Hepatocyte (in vitro differentiated cells): ENCODE measurements at regions not wholly inside any gene's neighbourhood (a gene's known extent, or its start where the extent isn't known, plus 50 kb on each side); places are given as distances from the start of the nearest gene placed in this dataset.

Experiments used
- DNase-seq: peaks from one replicate; pipeline ENCODE4 v3.0.0-alpha.2; 2016; ENCODE audit warnings: low spot score
- H2AFZ ChIP-seq: fragments of 200-600 bp; sonication (generic); 2 replicates; pipeline ENCODE4 v1.6.0; 2016; ENCODE audit warnings: antibody characterized with exemption, mild to moderate bottlenecking
- H3K27ac ChIP-seq: fragments of 200-600 bp; sonication (generic); 2 replicates; pipeline ENCODE4 v1.5.1; 2016; ENCODE audit warnings: mild to moderate bottlenecking
- H3K27me3 ChIP-seq: fragments of 200-600 bp; sonication (generic); 2 replicates; pipeline ENCODE4 v1.6.1; 2016
- H3K36me3 ChIP-seq: fragments of 200-600 bp; sonication (generic); replicated peaks from 2 replicates; pipeline ENCODE4 v1.5.1; 2016; ENCODE audit warnings: low read depth; ENCODE audit not compliant: insufficient read depth
- H3K4me1 ChIP-seq: fragments of 200-600 bp; sonication (generic); 2 replicates; pipeline ENCODE4 v1.5.1; 2016; ENCODE audit warnings: mild to moderate bottlenecking, moderate library complexity; ENCODE audit not compliant: insufficient read depth
- H3K4me2 ChIP-seq: fragments of 200-600 bp; sonication (generic); 2 replicates; pipeline ENCODE4 v1.6.0; 2016
- H3K4me3 ChIP-seq: fragments of 200-600 bp; sonication (generic); 2 replicates; pipeline ENCODE4 v1.5.1; 2016; ENCODE audit warnings: mild to moderate bottlenecking
- H3K79me2 ChIP-seq: fragments of 200-600 bp; sonication (generic); 2 replicates; pipeline ENCODE4 v1.6.0; 2017; ENCODE audit warnings: mild to moderate bottlenecking
- H3K9me2 ChIP-seq: fragments of 200-600 bp; sonication (generic); replicated peaks from 2 replicates; pipeline ENCODE4 v1.6.0; 2017; ENCODE audit warnings: mild to moderate bottlenecking; ENCODE audit not compliant: insufficient read depth
- H3K9me3 ChIP-seq: fragments of 200-600 bp; sonication (generic); 2 replicates; pipeline ENCODE4 v1.5.1; 2016; ENCODE audit warnings: low read depth, mild to moderate bottlenecking
- H4K20me1 ChIP-seq: fragments of 200-600 bp; sonication (generic); 2 replicates; pipeline ENCODE4 v1.6.0; 2016; ENCODE audit warnings: mild to moderate bottlenecking; ENCODE audit not compliant: insufficient read depth, poor library complexity, severe bottlenecking
- CTCF ChIP-seq: fragments of 200-600 bp; sonication (generic); IDR thresholded peaks from 2 replicates; pipeline ENCODE4 v1.5.1; 2016; ENCODE audit warnings: antibody characterized with exemption, mild to moderate bottlenecking; ENCODE audit not compliant: poor library complexity
- EZH2 ChIP-seq: fragments of 200-600 bp; sonication (generic); IDR thresholded peaks from 2 replicates; pipeline ENCODE4 v1.6.1; 2016; ENCODE audit warnings: antibody characterized with exemption, mild to moderate bottlenecking, borderline replicate concordance
- EZH2phosphoT487 ChIP-seq: fragments of 200-600 bp; sonication (generic); IDR thresholded peaks from one replicate; pipeline ENCODE4 v1.6.1; 2018; ENCODE audit warnings: antibody characterized with exemption, mild to moderate bottlenecking, low read depth, moderate library complexity; ENCODE audit not compliant: unreplicated experiment, severe bottlenecking
- WGBS: methylation state at CpG from one replicate; pipeline ENCODE4 v1.1.6; 2016; ENCODE audit warnings: low lambda C conversion rate; ENCODE audit errors: missing lambda C conversion rate; 5-methylcytosine and 5-hydroxymethylcytosine counted together

GRCh38 chr18:43651057-43651456, 373.8 kb upstream of the SYT4 start:
- Histone ChIP-seq H3K4me1 (no peaks in the 10 kb centered on the region), H2AFZ (no peak overlapping the region), H3K4me3 (no peak overlapping the region), H4K20me1 (no peaks in the 10 kb centered on the region), H3K9me3 (no peaks in the 10 kb centered on the region), H3K9me2 (no peaks in the 10 kb centered on the region), H3K4me2 (peak overlapping the region; percentile 27), H3K36me3 (no peaks in the 10 kb centered on the region), H3K79me2 (no peaks in the 10 kb centered on the region), H3K27ac (no peak overlapping the region), H3K27me3 (no peaks in the 10 kb centered on the region)
- TF ChIP-seq CTCF, result no peak
- TF ChIP-seq EZH2phosphoT487, result no peak
- TF ChIP-seq EZH2, result no peak
- WGBS, result 19% methylated on average over 2 of the region's 2 CpGs
- no peak for DNase-seq

GRCh38 chr18:43656547-43656946, 379.3 kb upstream of the SYT4 start:
- Histone ChIP-seq H3K4me2 (no peak overlapping the region), H2AFZ (no peak overlapping the region), H3K4me3 (no peak overlapping the region), H3K9me3 (no peaks in the 10 kb centered on the region), H3K4me1 (no peaks in the 10 kb centered on the region), H3K79me2 (no peaks in the 10 kb centered on the region), H3K27me3 (no peaks in the 10 kb centered on the region), H4K20me1 (no peaks in the 10 kb centered on the region), H3K9me2 (no peaks in the 10 kb centered on the region), H3K27ac (no peak overlapping the region), H3K36me3 (no peaks in the 10 kb centered on the region)
- no peak for DNase-seq
- 86% methylated on average over 2 of the region's 2 CpGs for WGBS
- no peak for TF ChIP-seq EZH2phosphoT487
- TF ChIP-seq EZH2, result no peak
- TF ChIP-seq CTCF, result no peak

- peak; percentile 41 for DNase-seq
- Histone ChIP-seq H4K20me1 (no peaks in the 10 kb centered on the region), H3K4me2 (no peak overlapping the region), H3K4me3 (no peak overlapping the region), H3K79me2 (no peaks in the 10 kb centered on the region), H3K9me2 (no peaks in the 10 kb centered on the region), H3K27me3 (no peaks in the 10 kb centered on the region), H3K9me3 (no peaks in the 10 kb centered on the region), H3K4me1 (no peaks in the 10 kb centered on the region), H3K27ac (no peak overlapping the region), H2AFZ (no peak overlapping the region), H3K36me3 (no peaks in the 10 kb centered on the region)
- WGBS, result 11% methylated on average over 2 of the region's 2 CpGs
- no peak for TF ChIP-seq EZH2phosphoT487
- TF ChIP-seq CTCF, result peak; percentile 49
Measured at GRCh38 chr18:43661570-43661969, 384.3 kb upstream of the SYT4 start.

GRCh38 chr18:43662657-43663056, 385.4 kb upstream of the SYT4 start:
- Histone ChIP-seq H3K36me3 (no peaks in the 10 kb centered on the region), H3K4me1 (no peaks in the 10 kb centered on the region), H3K9me2 (no peaks in the 10 kb centered on the region), H3K9me3 (no peaks in the 10 kb centered on the region), H3K4me2 (no peak overlapping the region), H3K4me3 (no peak overlapping the region), H2AFZ (no peak overlapping the region), H4K20me1 (no peaks in the 10 kb centered on the region), H3K79me2 (no peaks in the 10 kb centered on the region), H3K27me3 (no peaks in the 10 kb centered on the region), H3K27ac (peak overlapping the region; percentile 28)
- 60% methylated on average over 4 of the region's 4 CpGs for WGBS
- TF ChIP-seq EZH2 (no peak), CTCF (no peak), EZH2phosphoT487 (no peak)
- DNase-seq, result peak; percentile 21
